GM12878 (cell line): ENCODE measurements at regions not wholly inside any gene's neighbourhood (a gene's known extent, or its start where the extent isn't known, plus 50 kb on each side); places are given as distances from the start of the nearest gene placed in this dataset.

Source experiments
- ATAC-seq: fragments of 200-7000 bp; cut with Tn5 transposase; 3 replicates; pipeline ENCODE4 v1.9.1; 2020; ENCODE audit warnings: mild to moderate bottlenecking, moderate library complexity
- BruUV-seq: library from RNA; stranded (reverse); fragments of 400-500 nt; replicated peaks from 2 replicates; lab custom pipeline; 2021; lab: Mats Ljungman, UMichigan
- CTCF ChIA-PET: fragments of 300-600 bp; sonication (Branson Sonifier 250); formaldehyde crosslinking; extraction: SDS; loops from one replicate; lab custom pipeline; 2021; ENCODE audit warnings: inconsistent platforms; lab: Yijun Ruan, JAX
- POLR2A ChIA-PET: fragments of 350-600 bp; formaldehyde crosslinking; extraction: SDS; loops from one replicate; lab custom pipeline; 2021; ENCODE audit warnings: inconsistent platforms; lab: Charles Lee
- RAD21 ChIA-PET: fragments of 300-600 bp; sonication (Branson Sonifier 250); formaldehyde crosslinking; loops from one replicate; lab custom pipeline; 2023; ENCODE audit warnings: antibody characterized with exemption; ENCODE audit not compliant: unreplicated experiment; lab: Charles Lee
- SMC1A ChIA-PET: fragments of 300-600 bp; sonication (Branson Sonifier 250); formaldehyde crosslinking; loops from one replicate; lab custom pipeline; 2023; ENCODE audit not compliant: unreplicated experiment, uncharacterized antibody; lab: Charles Lee
- DNase-seq: peaks from one replicate; pipeline ENCODE4 v3.0.0-alpha.2; 2011; ENCODE audit warnings: low read depth, low spot score
- FAIRE-seq: peaks from 3 replicates; lab custom pipeline; 2011; peaks lifted over from hg19 to GRCh38; lab: Jason Lieb, UNC
- H2AFZ ChIP-seq: 2 replicates; pipeline ENCODE4 v1.6.0; 2011; ENCODE audit warnings: low read depth, low read length, control low read depth; ENCODE audit not compliant: control insufficient read depth
- H3K27ac ChIP-seq: 2 replicates; pipeline ENCODE4 v1.5.1; 2011; ENCODE audit warnings: control low read depth; ENCODE audit not compliant: control insufficient read depth, insufficient read depth
- H3K27me3 ChIP-seq, 2 experiments: replicated peaks in 1 of 2; 2 replicates each; pipeline versions ENCODE4 v1.6.0 to v1.6.1; 2011; ENCODE audit warnings: low read length in 1 of 2; ENCODE audit not compliant: control insufficient read depth in 2 of 2, insufficient read depth in 2 of 2
- H3K36me3 ChIP-seq, 2 experiments: 2 replicates each; pipeline ENCODE4 v1.5.1; 2011; ENCODE audit warnings: low read length in 1 of 2; ENCODE audit not compliant: control insufficient read depth in 2 of 2, insufficient read depth in 2 of 2
- H3K4me1 ChIP-seq: 2 replicates; pipeline ENCODE4 v1.6.1; 2011; ENCODE audit warnings: mild to moderate bottlenecking, low read length, moderate library complexity, mixed read lengths; ENCODE audit not compliant: control insufficient read depth, insufficient read depth
- H3K4me2 ChIP-seq: 2 replicates; pipeline ENCODE4 v1.6.0; 2011; ENCODE audit warnings: control low read depth; ENCODE audit not compliant: control insufficient read depth, insufficient read depth
- H3K4me3 ChIP-seq: fragments of 200-600 bp; sonication (generic); 2 replicates; pipeline ENCODE4 v1.5.1; 2016
- H3K79me2 ChIP-seq: 2 replicates; pipeline ENCODE4 v1.6.0; 2011; ENCODE audit warnings: low read length; ENCODE audit not compliant: control insufficient read depth, insufficient read depth
- H3K9ac ChIP-seq: 2 replicates; pipeline ENCODE4 v1.8.0; 2011; ENCODE audit warnings: low read length, control low read depth, mixed read lengths; ENCODE audit not compliant: control insufficient read depth, insufficient read depth
- H3K9me3 ChIP-seq: replicated peaks from 3 replicates; pipeline ENCODE4 v1.5.1; 2011; ENCODE audit warnings: mild to moderate bottlenecking, low read length; ENCODE audit not compliant: control insufficient read depth, insufficient read depth
- H4K20me1 ChIP-seq: 2 replicates; pipeline ENCODE4 v1.6.0; 2011; ENCODE audit not compliant: control insufficient read depth, insufficient read depth
- BHLHE40 ChIP-seq, 2 experiments: fragments of 450-650 bp in 1 of 2; IDR thresholded peaks; 2 replicates each; pipeline ENCODE4 v1.6.1; 2011 to 2017; ENCODE audit warnings: low read depth in 2 of 2, borderline replicate concordance in 1 of 2, improper control_type of control experiment in 1 of 2, low read length in 1 of 2, mild to moderate bottlenecking in 1 of 2
- CREB1 ChIP-seq: IDR thresholded peaks from 2 replicates; pipeline ENCODE4 v1.6.1; 2012; ENCODE audit warnings: low read depth, mild to moderate bottlenecking, inconsistent platforms
- CREM ChIP-seq: IDR thresholded peaks from 2 replicates; pipeline ENCODE4 v1.6.1; 2014; ENCODE audit warnings: antibody characterized with exemption, low read depth
- MTA3 ChIP-seq: IDR thresholded peaks from 2 replicates; pipeline ENCODE4 v1.6.1; 2012; ENCODE audit warnings: low read length, inconsistent platforms, borderline replicate concordance
- NFIC ChIP-seq: IDR thresholded peaks from 2 replicates; pipeline ENCODE4 v1.6.1; 2012; ENCODE audit warnings: low read depth, mild to moderate bottlenecking, inconsistent platforms, low read length, moderate library complexity
- NKRF ChIP-seq: fragments of 450-650 bp; conservative IDR thresholded peaks from 2 replicates; pipeline ENCODE4 v1.6.1; 2017; ENCODE audit warnings: mild to moderate bottlenecking, moderate library complexity
- NR2C1 ChIP-seq: fragments of 450-650 bp; IDR thresholded peaks from 2 replicates; pipeline ENCODE4 v1.6.1; 2017; ENCODE audit warnings: antibody characterized with exemption, mild to moderate bottlenecking, moderate library complexity
- PKNOX1 ChIP-seq: fragments of 450-650 bp; IDR thresholded peaks from 2 replicates; pipeline ENCODE4 v1.6.1; 2016; ENCODE audit warnings: mild to moderate bottlenecking
- POLR2AphosphoS2 ChIP-seq: IDR thresholded peaks from 2 replicates; pipeline ENCODE4 v1.6.1; 2011; ENCODE audit warnings: low read depth, mild to moderate bottlenecking, low read length, improper control_type of control experiment, moderate library complexity
- POLR2AphosphoS5 ChIP-seq: IDR thresholded peaks from 2 replicates; pipeline ENCODE4 v1.6.1; 2011; ENCODE audit warnings: mild to moderate bottlenecking, low read length, inconsistent platforms
- SP1 ChIP-seq: IDR thresholded peaks from one replicate; pipeline ENCODE4 v1.6.1; 2011; ENCODE audit warnings: low read depth, low read length
- SREBF1 ChIP-seq: IDR thresholded peaks from 2 replicates; pipeline ENCODE4 v1.6.1; 2012; ENCODE audit warnings: mild to moderate bottlenecking, low read length
- SRF ChIP-seq, 2 experiments: IDR thresholded peaks; 2 replicates each; pipeline ENCODE4 v1.6.1; 2011; ENCODE audit warnings: low read depth in 2 of 2, low read length in 2 of 2, mild to moderate bottlenecking in 1 of 2, moderate library complexity in 1 of 2
- TAF1 ChIP-seq: IDR thresholded peaks from 2 replicates; pipeline ENCODE4 v1.6.1; 2011; ENCODE audit warnings: mild to moderate bottlenecking, low read depth, low read length, borderline replicate concordance
- TARDBP ChIP-seq: IDR thresholded peaks from 2 replicates; pipeline ENCODE4 v1.6.1; 2016; ENCODE audit warnings: borderline replicate concordance
- TCF7 ChIP-seq: IDR thresholded peaks from 2 replicates; pipeline ENCODE4 v1.6.1; 2014; ENCODE audit warnings: antibody characterized with exemption, borderline replicate concordance
- USF2 ChIP-seq: IDR thresholded peaks from 2 replicates; pipeline ENCODE4 v1.6.1; 2011; ENCODE audit warnings: low read depth, low read length, improper control_type of control experiment, borderline replicate concordance
- ZBTB4 ChIP-seq: fragments of 450-650 bp; formaldehyde crosslinking; IDR thresholded peaks from 2 replicates; pipeline ENCODE4 v1.4.0; 2022; ENCODE audit warnings: mild to moderate bottlenecking, moderate library complexity
- whole genome bisulfite sequencing: methylation state at CpG from one replicate; pipeline ENCODE4 v1.1.6; 2016; ENCODE audit warnings: low lambda C conversion rate; ENCODE audit not compliant: insufficient replicate concordance, insufficient coverage; ENCODE audit errors: missing lambda C conversion rate; 5-methylcytosine and 5-hydroxymethylcytosine counted together
- in situ Hi-C: fragments of 300-500 bp; cut with MboI; formaldehyde crosslinking; loops from 9 replicates; pipeline ENCODE4 v1.14.3; 2018; ENCODE audit warnings: mixed read lengths
- intact Hi-C: fragments of 100-400 bp; cut with micrococcal nuclease; formaldehyde crosslinking; loops from one replicate; pipeline ENCODE4 v1.14.2; 2022; ENCODE audit not compliant: unreplicated experiment

GRCh38 chr7:25807086-25807611 is 344.8 kb upstream of the NFE2L3 start (continued):
- TF ChIP-seq ZBTB4 (CRISPR knock-in tag) (no peak), TARDBP (no peak), NR2C1 (no peak)

- Histone ChIP-seq H3K27ac (no peak overlapping the region), H3K27me3 (peaks cover 3% of the 10 kb centered on the region in 2 experiments; a peak in 3 of 4 replicates), H4K20me1 (no peaks in the 10 kb centered on the region), H3K79me2 (no peaks in the 10 kb centered on the region), H3K9me3 (no peaks in the 10 kb centered on the region), H3K36me3 (no peaks in the 10 kb centered on the region), H3K9ac (no peak overlapping the region), H3K4me2 (no peak overlapping the region), H2AFZ (no peak overlapping the region), H3K4me3 (no peak overlapping the region), H3K4me1 (no peaks in the 10 kb centered on the region)
- DNase-seq (no peak), FAIRE-seq (no peak), ATAC-seq (no peak)
- BruUV-seq, result no TSS peak
- CTCF ChIA-PET, result interaction anchor here (0.8 kb wide), 1 partner anchor 11 kb away, joined by 3 read pairs; no protein-coding TSS in a partner anchor
- SMC1A ChIA-PET, result no interaction called here
- 11% methylated on average over 5 of the region's 5 CpGs for WGBS
- POLR2A ChIA-PET, result no interaction called here
- in situ Hi-C loops, result no loop called here
- intact Hi-C loops, result no loop called here
- RAD21 ChIA-PET, result no interaction called here
- TF ChIP-seq POLR2AphosphoS2 (no peak), USF2 (no peak), NFIC (no peak), MTA3 (no peak), POLR2AphosphoS5 (no peak), SREBF1 (no peak), SP1 (no peak), CREB1 (no peak), NKRF (no peak), TCF7 (no peak), BHLHE40 (IDR thresholded peaks at IDR 0.05; ENCODE audit: borderline replicate concordance in 1 of 2, low read depth in 2 of 2, low read length in 1 of 2) (no peak), SRF (IDR thresholded peaks at IDR 0.05; ENCODE audit: low read depth in 2 of 2, low read length in 2 of 2) (no peak), TAF1 (no peak), PKNOX1 (no peak), CREM (no peak)
These were observed 342.6 kb upstream of the NFE2L3 start for GRCh38 chr7:25809441-25809840.
